Activated CD4-positive, alpha-beta T cell treated with anti-CD3 and anti-CD28 coated beads, Interleukin-2, Interleukin-6, amounts not matched to agents 100 ng/mL and 50 ng/mL, durations not matched to agents 16 hours and 8 hours (primary cell): ENCODE measurements at regions not wholly inside any gene's neighbourhood (a gene's known extent, or its start where the extent isn't known, plus 50 kb on each side); places are given as distances from the start of the nearest gene placed in this dataset.
"Not testable (repeated sequence)": the region's sequence is repeated elsewhere in the genome, so short reads cannot be mapped to it uniquely, and the experiment has no call there.

Source experiments
- DNase-seq: peaks from one replicate; pipeline ENCODE4 v3.0.0-alpha.2; 2020

DNA sequence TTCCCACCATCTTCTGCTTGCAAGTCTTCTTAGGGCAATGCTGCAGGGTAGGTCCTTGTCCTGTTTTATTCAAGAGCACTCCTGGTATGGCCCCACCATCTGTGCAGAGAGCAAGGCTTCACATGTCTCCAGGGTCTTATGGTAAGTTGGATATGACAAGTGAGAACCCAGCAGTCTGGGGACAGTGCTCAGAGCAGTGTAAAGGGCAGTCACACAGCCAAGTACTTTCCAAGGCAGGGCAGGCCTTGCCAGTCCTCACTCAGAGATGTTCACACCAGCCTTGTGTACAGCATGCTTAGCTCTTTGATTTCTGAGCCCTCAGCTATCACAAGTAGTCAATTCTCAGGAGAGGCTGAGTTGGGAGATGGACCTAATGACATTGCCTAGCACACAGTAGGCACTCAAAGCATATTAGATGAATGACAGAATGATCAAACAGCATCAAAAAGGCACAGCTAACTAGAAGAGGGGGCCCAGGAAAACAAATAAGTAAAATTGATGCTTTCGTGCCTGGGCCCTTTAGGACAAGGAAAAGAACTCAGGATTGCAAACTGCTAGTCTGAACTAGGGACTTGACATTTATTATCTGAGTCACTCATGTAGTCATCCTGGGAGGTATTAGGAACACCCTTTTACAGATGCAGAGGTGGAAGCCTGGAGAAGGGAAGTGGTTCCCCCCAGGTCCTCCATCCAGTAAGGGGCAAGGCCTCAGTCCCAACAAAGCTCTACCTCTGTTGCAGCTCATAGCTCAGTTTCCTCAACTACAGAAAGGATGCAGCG, 86.7 kb upstream of the CTAGE1 start:
- no peak for DNase-seq

DNA sequence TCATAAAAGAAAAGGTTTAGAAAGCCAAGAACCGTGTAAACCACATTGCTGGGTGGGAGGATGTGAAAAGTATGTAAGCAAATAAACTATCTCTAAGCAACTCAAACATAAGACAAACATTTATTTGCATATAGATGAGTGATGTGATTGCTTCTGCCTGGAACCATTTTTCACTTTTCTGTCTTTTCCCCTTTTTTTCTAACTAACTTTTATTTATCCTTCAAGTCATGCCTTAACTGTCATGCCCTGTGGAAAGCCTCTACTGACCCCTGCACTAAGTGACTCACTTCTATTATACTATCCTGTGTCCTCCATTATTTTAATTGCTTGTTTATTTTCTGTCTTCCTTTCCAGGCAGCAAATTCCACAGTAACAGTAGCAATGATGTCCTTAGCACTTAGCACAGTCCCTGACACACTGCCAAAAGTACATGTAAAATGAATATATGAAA, 87.5 kb upstream of the CTAGE1 start:
- DNase-seq, result no peak

GRCh38 chr18:22507055-22507454, 89.3 kb upstream of the CTAGE1 start:
- no peak for DNase-seq

- DNase-seq, result no peak
These were observed 91.7 kb upstream of the CTAGE1 start for GRCh38 chr18:22509423-22509822.

DNA sequence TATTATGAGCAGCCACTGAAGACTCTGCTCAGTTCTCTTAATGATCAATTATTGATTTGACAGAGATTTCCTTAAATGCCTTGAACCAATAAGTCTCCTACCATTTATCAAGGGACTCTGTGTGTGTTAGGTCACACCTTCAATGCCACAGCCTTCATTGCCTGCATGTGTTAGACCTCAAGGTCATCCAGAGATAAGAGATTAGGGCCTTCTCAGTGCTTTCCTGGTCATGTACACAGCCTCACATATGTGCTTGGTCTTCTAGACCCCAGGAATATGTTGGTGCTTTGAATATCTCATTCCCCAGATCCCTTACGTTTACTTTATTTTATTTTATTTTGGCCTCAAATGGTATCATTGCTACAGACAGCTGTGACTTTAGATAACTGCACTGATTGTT, 93.0 kb upstream of the CTAGE1 start:
- no peak for DNase-seq

DNA sequence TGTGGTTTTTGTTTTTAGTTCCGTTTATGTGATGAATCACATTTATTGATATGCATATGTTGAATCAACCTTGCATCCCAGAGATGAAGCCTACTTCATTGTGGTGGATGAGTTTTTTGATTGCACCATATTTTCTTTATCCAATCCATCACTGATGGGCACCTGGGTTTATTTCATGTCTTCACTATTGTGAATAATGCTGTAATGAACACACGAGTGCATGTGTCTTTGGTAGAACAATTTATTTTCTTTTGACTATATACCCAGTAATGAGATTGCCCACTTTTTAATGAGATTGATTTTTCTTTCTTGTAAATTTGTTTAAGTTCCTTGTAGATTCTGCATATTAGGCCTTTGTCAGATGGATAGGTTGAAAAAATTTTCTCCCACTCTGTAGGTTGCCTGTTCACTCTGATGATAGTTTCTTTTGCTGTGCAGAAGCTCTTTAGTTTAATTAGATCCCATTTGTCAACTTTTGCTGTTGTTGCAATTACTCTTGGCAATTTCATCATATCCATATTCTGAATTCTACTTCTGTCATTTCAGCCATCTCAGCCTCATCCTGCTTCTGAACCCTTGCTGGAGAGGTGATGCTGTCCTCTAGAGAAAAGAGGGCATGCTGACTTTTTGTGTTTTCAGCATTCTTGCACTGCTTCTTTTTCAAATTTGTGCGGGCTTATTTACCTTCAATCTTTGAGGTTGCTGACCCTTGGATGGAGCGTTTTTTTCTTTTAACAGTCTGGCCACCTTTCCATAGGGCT, 96.2 kb upstream of the CTAGE1 start:
- DNase-seq, result no peak

- DNase-seq, result no peak
These were observed 96.9 kb upstream of the CTAGE1 start for GRCh38 chr18:22514655-22515054.

DNA sequence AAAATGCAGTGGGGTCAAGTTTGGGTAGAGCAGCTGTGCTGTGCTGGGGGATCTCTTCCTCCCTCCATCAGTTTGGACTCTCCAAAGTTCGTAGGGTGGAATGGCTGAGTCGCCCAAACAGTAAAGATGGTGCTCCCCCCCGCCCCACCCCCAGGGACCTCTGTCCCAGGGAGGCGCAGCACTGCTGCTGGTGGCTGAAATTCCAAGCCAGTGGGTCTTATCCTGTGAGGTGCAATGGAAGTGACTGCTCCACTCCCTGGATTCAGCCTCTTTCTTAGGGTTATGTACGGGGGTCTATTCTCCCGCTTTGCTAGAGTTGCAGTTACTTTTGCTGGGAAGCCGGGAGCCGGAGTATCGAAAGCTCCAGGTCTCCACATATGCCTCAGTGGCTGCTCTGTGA, 97.5 kb upstream of the CTAGE1 start:
- DNase-seq, result no peak

- no peak for DNase-seq
These were observed 99.6 kb upstream of the CTAGE1 start for GRCh38 chr18:22517356-22517755.

DNA sequence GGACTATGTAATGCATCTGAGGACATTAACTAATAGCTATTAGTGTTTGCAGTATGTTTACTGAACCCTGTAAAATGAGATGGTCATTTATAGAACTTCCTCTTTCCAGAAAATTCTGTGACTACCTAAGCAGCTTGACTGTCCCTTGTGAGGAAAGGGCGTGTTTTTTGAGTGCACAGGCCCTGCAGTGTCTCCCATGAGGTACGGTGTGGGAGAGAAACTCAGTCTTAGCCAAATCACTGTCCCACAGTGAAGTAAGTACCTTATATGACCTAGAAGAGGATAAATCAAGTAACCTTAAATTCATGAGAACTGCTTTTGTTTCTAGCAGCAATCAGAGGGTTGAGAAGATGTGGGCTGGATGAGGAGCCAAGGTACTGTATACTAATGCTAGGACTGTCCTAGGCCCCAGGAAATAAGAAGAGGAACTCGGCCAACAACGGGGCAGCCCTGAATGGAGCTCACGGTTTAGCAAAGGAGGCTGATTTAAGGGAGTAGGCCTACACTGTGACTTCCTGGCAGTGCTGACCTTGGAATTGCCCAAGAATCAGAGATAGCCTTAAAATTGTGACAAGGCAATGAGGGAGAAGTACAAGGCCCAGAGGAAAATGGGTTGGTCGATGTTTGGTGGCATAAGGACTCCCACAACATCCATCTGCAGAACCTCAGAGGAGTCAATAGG, 103.5 kb upstream of the CTAGE1 start:
- DNase-seq, result no peak

GRCh38 chr18:22523481-22523880, 105.8 kb upstream of the CTAGE1 start:
- no peak for DNase-seq

GRCh38 chr18:22524783-22525182, 107.1 kb upstream of the CTAGE1 start:
- DNase-seq, result no peak

DNA sequence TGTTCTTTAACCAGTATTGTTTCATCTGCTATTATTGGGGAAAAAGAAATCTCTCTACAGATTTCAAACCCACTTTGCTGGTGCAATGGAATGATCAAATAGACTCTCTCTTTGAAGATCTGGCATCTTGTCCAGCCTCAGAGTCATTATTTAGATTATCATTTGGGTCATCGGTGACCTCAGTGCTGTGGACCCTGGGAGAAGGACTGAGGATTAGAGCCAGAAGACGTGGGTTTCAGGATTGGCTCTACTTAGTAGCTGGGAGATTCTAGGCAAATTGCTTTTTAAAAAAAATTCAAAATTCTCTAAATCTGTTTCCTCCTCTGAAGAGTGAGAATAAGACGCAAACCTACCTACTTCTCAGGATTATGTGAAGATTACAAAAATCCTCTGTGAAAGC, 107.6 kb upstream of the CTAGE1 start:
- DNase-seq, result no peak

GRCh38 chr18:22525883-22526282, 108.2 kb upstream of the CTAGE1 start:
- DNase-seq, result no peak

GRCh38 chr18:22528291-22528690, 110.6 kb upstream of the CTAGE1 start:
- no peak for DNase-seq

DNA sequence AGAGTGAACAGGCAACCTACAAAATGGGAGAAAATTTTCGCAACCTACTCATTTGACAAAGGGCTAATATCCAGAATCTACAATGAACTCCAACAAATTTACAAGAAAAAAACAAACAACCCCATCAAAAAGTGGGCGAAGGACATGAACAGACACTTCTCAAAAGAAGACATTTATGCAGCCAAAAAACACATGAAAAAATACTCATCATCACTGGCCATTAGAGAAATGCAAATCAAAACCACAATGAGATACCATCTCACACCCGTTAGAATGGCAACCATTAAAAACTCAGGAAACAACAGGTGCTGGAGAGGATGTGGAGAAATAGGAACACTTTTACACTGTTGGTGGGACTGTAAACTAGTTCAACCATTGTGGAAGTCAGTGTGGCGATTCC, 117.0 kb upstream of the CTAGE1 start:
- not testable (repeated sequence) for DNase-seq

- no peak for DNase-seq
These were observed 118.8 kb upstream of the CTAGE1 start for GRCh38 chr18:22536558-22536957.

DNA sequence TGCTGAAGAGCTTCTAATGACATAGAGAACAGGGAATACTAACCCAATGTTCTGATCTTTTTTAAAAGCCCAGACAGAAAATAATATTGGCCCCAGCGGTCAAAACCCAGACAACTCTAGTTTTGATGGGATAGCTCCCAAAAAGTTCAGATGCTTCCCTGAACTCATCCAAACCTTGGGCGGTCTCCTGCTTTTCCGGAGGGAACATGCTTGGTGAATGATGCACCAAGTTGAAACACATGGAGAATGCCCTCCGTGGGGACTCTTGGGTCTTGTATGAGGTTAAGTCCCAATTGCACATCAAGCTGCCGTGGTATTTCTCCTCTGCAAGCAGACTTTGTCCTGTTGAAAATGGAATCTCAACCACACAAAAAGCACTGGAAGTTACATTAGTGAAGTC, 120.7 kb upstream of the CTAGE1 start:
- DNase-seq, result no peak

- DNase-seq, result no peak
These were observed 121.5 kb upstream of the CTAGE1 start for GRCh38 chr18:22539051-22539765.

DNA sequence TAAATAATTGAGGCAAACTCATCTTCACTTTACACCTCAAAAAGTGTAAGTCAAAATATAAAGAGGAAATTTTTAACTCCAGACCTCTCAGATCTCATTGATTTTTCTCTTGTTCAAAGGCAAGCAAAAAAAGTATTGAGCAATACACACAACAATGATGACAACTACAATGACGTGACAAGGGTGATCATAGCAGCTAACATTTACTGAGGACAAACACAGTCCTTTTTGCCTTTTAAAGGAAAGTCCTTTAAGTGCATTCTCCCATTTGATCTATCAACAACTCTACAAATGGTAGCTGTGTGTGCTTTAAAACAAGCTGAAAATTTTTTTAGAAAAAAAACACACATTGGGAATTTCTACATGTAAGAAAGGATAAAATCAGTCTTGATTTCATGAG, 123.5 kb upstream of the CTAGE1 start:
- DNase-seq, result no peak

DNA sequence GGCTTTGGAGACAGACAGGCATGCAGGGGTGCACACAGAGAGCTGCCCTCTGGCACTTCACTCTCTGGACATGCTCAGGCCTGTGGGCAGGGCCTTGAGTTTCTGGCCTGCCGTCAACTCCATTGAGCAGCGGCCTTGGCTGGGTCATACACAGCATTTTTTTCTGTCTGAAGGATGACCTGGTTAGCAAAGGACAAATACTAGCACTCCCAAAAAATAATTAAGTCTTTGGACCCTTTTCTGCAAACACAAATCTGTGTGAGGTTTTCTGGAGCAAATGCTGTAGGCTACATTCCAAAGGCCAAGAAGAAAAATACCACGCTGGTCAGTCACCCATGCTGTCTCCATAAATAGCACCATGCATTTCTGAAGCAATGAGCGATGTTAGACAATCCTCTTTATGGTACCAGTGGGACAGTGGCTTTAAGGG, 124.7 kb upstream of the CTAGE1 start:
- DNase-seq, result no peak

DNA sequence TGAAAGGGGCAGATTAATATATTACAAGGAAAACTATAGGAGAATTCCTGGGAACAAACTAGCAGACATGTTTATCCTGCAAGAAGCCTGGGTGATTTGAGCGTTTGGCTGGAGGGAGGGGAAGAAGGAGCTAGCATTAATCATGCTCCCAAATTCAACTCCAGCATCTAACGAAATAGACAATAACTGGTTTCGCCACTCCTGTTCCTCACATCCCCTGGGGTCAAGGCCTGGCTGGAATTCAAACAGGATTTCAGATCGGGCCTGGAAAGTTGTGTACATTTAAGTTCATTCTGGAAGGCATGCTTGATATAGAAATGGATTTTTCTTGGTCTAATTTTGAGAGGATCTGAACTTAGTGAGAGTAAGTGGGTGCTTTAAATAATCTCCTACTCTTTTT, 126.1 kb upstream of the CTAGE1 start:
- DNase-seq, result no peak

DNA sequence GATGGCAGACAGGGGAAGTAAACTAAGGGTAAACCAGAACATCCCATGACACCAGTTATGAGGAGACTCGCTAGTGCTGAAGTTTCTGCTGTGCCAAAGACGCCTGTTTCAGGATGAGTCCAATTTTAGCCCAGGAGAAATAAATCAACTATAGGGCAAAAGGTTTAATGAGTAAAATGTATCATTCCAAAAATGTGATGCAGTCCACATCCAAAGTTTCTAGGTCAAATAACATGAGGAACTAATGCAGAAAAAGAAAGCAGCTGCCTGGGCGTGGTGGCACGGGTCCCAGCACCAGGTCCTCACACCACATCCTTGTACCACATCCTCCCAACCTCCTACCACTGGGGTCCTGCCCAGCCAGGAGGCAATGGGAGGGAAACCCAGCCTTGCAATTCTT, 126.9 kb upstream of the CTAGE1 start:
- DNase-seq, result no peak
